ENCODE measurements at regions not wholly inside any gene's neighbourhood (a gene's known extent, or its start where the extent isn't known, plus 50 kb on each side); places are given as distances from the start of the nearest gene placed in this dataset.

- TF ChIP-seq MXI1 (IDR thresholded peaks at IDR 0.05; ENCODE audit: low read depth, low read length): no peak
- TF ChIP-seq REST (IDR thresholded peaks at IDR 0.05; ENCODE audit: low read depth, low read length): no peak
- no peak for TF ChIP-seq CTCF (IDR thresholded peaks at IDR 0.05)
- no peak for TF ChIP-seq EP300 (IDR thresholded peaks at IDR 0.05; ENCODE audit: borderline replicate concordance in 1 of 2, low read depth in 1 of 2, low read length in 1 of 2)
- TF ChIP-seq RAD21 (IDR thresholded peaks at IDR 0.05; ENCODE audit: low read length): no peak
- no peak for TF ChIP-seq USF2 (IDR thresholded peaks at IDR 0.05; ENCODE audit: borderline replicate concordance, low read depth, low read length)
- TF ChIP-seq GABPA (IDR thresholded peaks at IDR 0.05; ENCODE audit: low read depth): no peak
- no peak for TF ChIP-seq RFX5 (IDR thresholded peaks at IDR 0.05; ENCODE audit: low read length)
These were observed 249.1 kb downstream of the RASSF9 start for GRCh38 chr12:85587158-85587557.
